Naive thymus-derived CD4-positive, alpha-beta T cell (primary cell): ENCODE measurements at regions not wholly inside any gene's neighbourhood (a gene's known extent, or its start where the extent isn't known, plus 50 kb on each side); places are given as distances from the start of the nearest gene placed in this dataset.

Source experiments
- ATAC-seq: fragments of 150-1000 bp; cut with Tn5 transposase; 2 replicates; pipeline ENCODE4 v1.10.0; 2021; ENCODE audit warnings: mild to moderate bottlenecking, moderate library complexity
- CTCF ChIA-PET: fragments of 350-600 bp; sonication (Branson Sonifier 250); formaldehyde crosslinking; loops from one replicate; lab custom pipeline; 2021; ENCODE audit warnings: antibody characterized with exemption; lab: Charles Lee
- POLR2A ChIA-PET: fragments of 350-600 bp; sonication (Branson Sonifier 250); formaldehyde crosslinking; loops from one replicate; lab custom pipeline; 2021; ENCODE audit warnings: antibody characterized with exemption, inconsistent platforms; lab: Charles Lee
- DNase-seq, 9 donors: peaks; one replicate each; pipeline versions ENCODE4 v3.0.0 to v3.0.0-alpha.2; 2020 to 2022; ENCODE audit warnings: mixed read lengths in 1 of 9
- H3K27ac ChIP-seq: one replicate; pipeline ENCODE4 v1.7.0; 2013; ENCODE audit warnings: mild to moderate bottlenecking, low read depth, low read length, moderate library complexity
- H3K27me3 ChIP-seq, 2 donors: one replicate each; pipeline ENCODE4 v1.7.0; 2013; ENCODE audit warnings: low read length in 2 of 2, mild to moderate bottlenecking in 2 of 2, moderate library complexity in 2 of 2; ENCODE audit not compliant: control insufficient read depth in 2 of 2, insufficient read depth in 2 of 2
- H3K36me3 ChIP-seq, 3 experiments: 1 replicate in 2 of 3; 2 replicates in 1 of 3; pipeline ENCODE4 v1.7.0; 2013; ENCODE audit warnings: low read length in 3 of 3, mild to moderate bottlenecking in 3 of 3, moderate library complexity in 1 of 3; ENCODE audit not compliant: insufficient read depth in 3 of 3, control insufficient read depth in 2 of 3
- H3K4me1 ChIP-seq, 2 donors: one replicate each; pipeline ENCODE4 v1.7.0; 2013; ENCODE audit warnings: low read length in 2 of 2, mild to moderate bottlenecking in 2 of 2, moderate library complexity in 1 of 2; ENCODE audit not compliant: control insufficient read depth in 2 of 2, insufficient read depth in 2 of 2
- H3K4me3 ChIP-seq: 2 replicates; pipeline ENCODE4 v1.7.0; 2013; ENCODE audit warnings: mild to moderate bottlenecking, low read length
- H3K9me3 ChIP-seq, 3 experiments: 1 replicate in 2 of 3; 2 replicates in 1 of 3; pipeline ENCODE4 v1.7.0; 2013; ENCODE audit warnings: low read length in 3 of 3; ENCODE audit not compliant: control insufficient read depth in 2 of 3
- H3K27ac Mint-ChIP-seq, 9 donors: one replicate each; pipeline ENCODE4 v1.8.0; 2020 to 2022; ENCODE audit warnings: mixed read lengths in 9 of 9, mild to moderate bottlenecking in 8 of 9, moderate library complexity in 5 of 9, inconsistent platforms in 2 of 9
- H3K27me3 Mint-ChIP-seq, 5 donors: one replicate each; pipeline ENCODE4 v1.8.0; 2021 to 2022; ENCODE audit warnings: mixed read lengths in 5 of 5, mild to moderate bottlenecking in 1 of 5
- H3K36me3 Mint-ChIP-seq, 5 donors: one replicate each; pipeline ENCODE4 v1.8.0; 2020 to 2022; ENCODE audit warnings: mixed read lengths in 5 of 5, mild to moderate bottlenecking in 3 of 5, inconsistent platforms in 1 of 5
- H3K4me1 Mint-ChIP-seq, 7 donors: one replicate each; pipeline ENCODE4 v1.8.0; 2020 to 2022; ENCODE audit warnings: mixed read lengths in 7 of 7, mild to moderate bottlenecking in 3 of 7, inconsistent platforms in 1 of 7
- H3K4me3 Mint-ChIP-seq, 10 donors: one replicate each; pipeline ENCODE4 v1.8.0; 2020 to 2022; ENCODE audit warnings: mild to moderate bottlenecking in 10 of 10, mixed read lengths in 10 of 10, moderate library complexity in 6 of 10, inconsistent platforms in 2 of 10
- H3K9me3 Mint-ChIP-seq, 11 donors: one replicate each; pipeline ENCODE4 v1.8.0; 2020 to 2022; ENCODE audit warnings: mixed read lengths in 11 of 11, mild to moderate bottlenecking in 4 of 11, inconsistent platforms in 1 of 11, moderate library complexity in 1 of 11
- intact Hi-C, 2 donors: fragments of 100-400 bp; cut with micrococcal nuclease; formaldehyde crosslinking; loops; one replicate each; pipeline ENCODE4 v1.15.1; 2023

DNA sequence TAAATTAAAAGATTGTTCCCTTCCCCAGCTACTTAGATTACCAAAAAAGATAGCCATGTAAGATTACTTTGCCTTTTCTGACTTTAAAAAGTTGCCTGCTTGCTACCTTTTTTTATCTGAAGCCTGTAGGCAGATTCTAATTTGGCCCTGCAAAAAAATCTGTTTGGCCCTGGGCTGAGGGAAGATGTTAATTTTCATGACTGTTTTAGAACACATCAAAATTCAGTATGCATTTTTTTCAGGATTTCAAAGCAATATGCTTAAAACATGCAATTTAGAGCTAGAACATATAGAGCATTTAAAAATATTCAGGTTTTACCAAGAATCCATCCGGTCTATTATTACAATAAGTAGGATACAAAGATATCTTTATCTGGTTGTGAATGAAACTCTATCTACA lies 563.6 kb downstream of the NR2F1-AS1 start:
- ChIA-PET CTCF (no interaction called here), POLR2A (no interaction called here)
- intact Hi-C loops: no loop called here

DNA sequence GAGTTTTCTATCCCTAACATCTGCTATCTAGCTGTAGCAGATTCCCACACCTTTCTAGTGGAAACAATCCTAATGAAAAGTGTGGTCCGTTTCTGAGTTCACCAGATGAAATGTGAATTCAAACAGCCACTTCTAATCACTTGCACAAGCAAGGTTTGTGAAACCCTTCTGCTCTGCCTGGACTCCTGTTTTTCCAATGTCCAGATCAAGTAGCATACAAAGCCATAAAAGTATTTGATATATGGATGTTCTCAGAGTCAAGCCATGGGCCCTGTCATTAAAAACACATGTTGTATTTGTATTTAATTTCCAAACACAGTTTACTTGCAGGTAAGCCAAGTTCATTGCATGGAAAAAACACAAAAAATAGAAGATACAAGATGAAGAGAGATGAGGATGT lies 570.4 kb downstream of the NR2F1-AS1 start:
- no peak for DNase-seq
- ATAC-seq: no peak
- no peak overlapping the region for H3K4me3 ChIP-seq
- Mint-ChIP-seq H3K9me3 (peaks cover 0 to 3% (median 0%) of the 10 kb centered on the region in 11 donors), H3K27me3 (no peaks in the 10 kb centered on the region), H3K4me1 (no peaks in the 10 kb centered on the region), H3K27ac (no peak overlapping the region), H3K4me3 (no peak overlapping the region), H3K36me3 (no peaks in the 10 kb centered on the region)
- no peaks in the 10 kb centered on the region for H3K9me3 ChIP-seq
- no peaks in the 10 kb centered on the region for H3K36me3 ChIP-seq
- ChIA-PET POLR2A (no interaction called here), CTCF (no interaction called here)
- intact Hi-C loops: no loop called here
- no peak overlapping the region for H3K27ac ChIP-seq
- no peaks in the 10 kb centered on the region for H3K27me3 ChIP-seq
- H3K4me1 ChIP-seq: no peaks in the 10 kb centered on the region

More for the DNA sequence above, 563.6 kb downstream of the NR2F1-AS1 start:
- Histone ChIP-seq H3K4me3 (no peak overlapping the region), H3K36me3 (no peaks in the 10 kb centered on the region), H3K4me1 (no peaks in the 10 kb centered on the region), H3K27ac (no peak overlapping the region), H3K9me3 (no peaks in the 10 kb centered on the region), H3K27me3 (no peaks in the 10 kb centered on the region)
- Mint-ChIP-seq H3K27me3 (no peaks in the 10 kb centered on the region), H3K36me3 (no peaks in the 10 kb centered on the region), H3K27ac (no peak overlapping the region), H3K9me3 (peaks cover 0 to 2% (median 0%) of the 10 kb centered on the region in 11 donors), H3K4me3 (no peak overlapping the region), H3K4me1 (no peaks in the 10 kb centered on the region)
- no peak for ATAC-seq
- DNase-seq: no peak

DNA sequence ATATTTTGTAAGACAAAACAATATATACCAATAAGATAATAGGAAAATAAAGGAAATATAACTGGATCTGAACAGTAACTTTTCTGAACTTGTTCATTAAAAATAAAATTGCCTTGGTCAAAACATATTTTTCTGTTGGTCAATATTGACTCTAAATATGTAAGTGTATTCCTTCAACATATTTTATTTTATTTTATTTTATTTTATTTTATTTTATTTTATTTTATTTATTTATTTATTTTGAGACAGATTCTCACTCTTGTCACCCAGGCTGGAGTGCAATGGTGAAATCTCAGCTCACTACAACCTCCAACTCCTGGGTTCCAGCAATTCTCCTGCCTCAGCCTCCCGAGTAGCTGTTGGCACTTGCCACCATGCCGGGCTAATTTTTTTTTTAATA lies 571.0 kb downstream of the NR2F1-AS1 start:
- H3K4me1 Mint-ChIP-seq: peaks cover 0 to under 1% (median 0%) of the 10 kb centered on the region in 7 donors
- Histone ChIP-seq H3K36me3 (no peaks in the 10 kb centered on the region), H3K4me1 (no peaks in the 10 kb centered on the region), H3K4me3 (no peak overlapping the region), H3K9me3 (no peaks in the 10 kb centered on the region), H3K27ac (no peak overlapping the region), H3K27me3 (no peaks in the 10 kb centered on the region)
- intact Hi-C loops: no loop called here
- DNase-seq (no peak), ATAC-seq (no peak)
- H3K9me3 Mint-ChIP-seq: peaks cover 0 to 3% (median 0%) of the 10 kb centered on the region in 11 donors
- ChIA-PET POLR2A (no interaction called here), CTCF (no interaction called here)
- H3K36me3 Mint-ChIP-seq: no peaks in the 10 kb centered on the region
- H3K27me3 Mint-ChIP-seq: no peaks in the 10 kb centered on the region
- no peak overlapping the region for H3K27ac Mint-ChIP-seq
- H3K4me3 Mint-ChIP-seq: no peak overlapping the region

DNA sequence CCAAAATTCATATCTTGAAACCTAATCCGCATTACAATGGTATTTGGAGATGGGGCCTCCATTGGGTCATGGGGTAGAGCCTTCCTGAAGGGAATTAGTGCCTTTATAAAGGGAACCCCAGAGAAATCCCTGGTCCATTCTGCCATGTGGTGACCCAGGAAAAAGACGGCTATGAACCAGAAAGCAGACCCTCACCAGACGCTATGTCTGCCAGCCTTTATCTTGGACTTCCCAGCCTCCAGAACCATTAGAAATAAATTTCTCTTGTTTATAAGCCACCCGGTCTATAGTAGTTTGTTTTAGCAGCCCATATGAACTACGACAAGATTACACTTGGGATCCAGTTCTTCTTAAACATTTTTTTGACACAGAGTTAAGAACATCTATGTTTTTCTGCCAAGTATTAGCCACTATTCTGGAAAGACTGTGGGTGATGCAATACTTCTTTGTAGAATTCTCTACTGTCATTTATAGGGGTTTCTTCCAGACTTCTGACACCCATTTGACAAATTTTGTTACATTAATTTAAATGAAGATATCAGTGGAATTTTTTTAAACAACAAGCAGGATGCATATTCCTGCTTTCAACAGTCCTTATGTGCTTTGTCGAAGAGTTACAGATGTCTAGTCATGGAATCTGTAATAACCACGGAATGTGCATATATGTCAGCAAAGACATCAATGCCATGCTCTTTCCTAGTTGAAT lies 572.4 kb downstream of the NR2F1-AS1 start:
- Mint-ChIP-seq H3K27ac (no peak overlapping the region), H3K4me3 (no peak overlapping the region), H3K27me3 (no peaks in the 10 kb centered on the region), H3K4me1 (peaks cover 0 to 1% (median 0%) of the 10 kb centered on the region in 7 donors), H3K9me3 (peaks cover 0 to 3% (median 0%) of the 10 kb centered on the region in 11 donors), H3K36me3 (no peaks in the 10 kb centered on the region)
- Histone ChIP-seq H3K9me3 (no peaks in the 10 kb centered on the region), H3K27ac (no peak overlapping the region), H3K4me1 (no peaks in the 10 kb centered on the region), H3K27me3 (no peaks in the 10 kb centered on the region), H3K36me3 (no peaks in the 10 kb centered on the region), H3K4me3 (no peak overlapping the region)
- ChIA-PET POLR2A (no interaction called here), CTCF (no interaction called here)
- intact Hi-C loops: no loop called here
- ATAC-seq (no peak), DNase-seq (no peak)

DNA sequence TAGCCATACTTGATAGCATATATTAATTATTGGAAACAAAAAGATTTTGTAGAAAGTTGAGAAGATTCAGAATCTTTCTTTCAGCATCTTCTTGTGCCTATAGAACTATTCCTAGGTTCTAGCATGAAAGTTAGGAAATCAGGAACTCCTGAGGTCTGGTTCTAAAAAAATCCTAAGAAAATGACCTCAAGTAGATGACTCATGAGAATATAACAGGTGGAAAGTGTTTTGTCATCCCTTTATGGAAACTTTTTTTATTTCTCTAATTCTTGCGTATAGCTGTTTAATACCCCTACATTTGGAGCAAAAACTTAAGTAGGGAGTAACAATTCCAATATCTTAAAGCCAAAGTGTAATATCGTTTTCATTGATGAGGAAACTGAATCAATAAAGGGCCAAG lies 574.1 kb downstream of the NR2F1-AS1 start:
- CTCF ChIA-PET: no interaction called here
- no peak overlapping the region for H3K4me3 Mint-ChIP-seq

DNA sequence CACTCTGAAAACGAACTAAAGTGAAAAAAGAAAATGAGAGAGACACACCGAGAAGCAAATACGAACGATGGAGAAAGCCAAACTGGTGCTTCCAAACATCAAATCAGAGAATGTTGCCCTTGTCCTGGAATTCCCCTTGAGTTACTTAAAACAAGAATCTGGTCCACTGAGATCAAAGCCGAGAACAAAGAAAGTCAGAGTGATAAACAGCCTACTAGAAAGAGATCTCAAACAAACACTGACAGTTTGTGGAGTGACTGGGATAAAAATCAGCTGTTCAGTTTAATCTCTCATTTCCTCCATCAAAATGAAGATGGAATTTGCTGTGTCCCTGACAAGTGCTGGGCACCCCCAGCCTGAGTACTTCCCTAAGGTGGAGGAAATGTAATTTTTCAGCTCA lies 582.6 kb downstream of the NR2F1-AS1 start:
- Mint-ChIP-seq H3K27ac (no peak overlapping the region), H3K9me3 (peaks cover 0 to 15% (median 2%) of the 10 kb centered on the region in 11 donors), H3K36me3 (no peaks in the 10 kb centered on the region), H3K4me3 (no peak overlapping the region), H3K4me1 (no peaks in the 10 kb centered on the region), H3K27me3 (no peaks in the 10 kb centered on the region)
- ChIA-PET CTCF (no interaction called here), POLR2A (no interaction called here)
- DNase-seq (no peak), ATAC-seq (no peak)
- Histone ChIP-seq H3K4me1 (no peaks in the 10 kb centered on the region), H3K27me3 (no peaks in the 10 kb centered on the region), H3K9me3 (no peaks in the 10 kb centered on the region), H3K27ac (no peak overlapping the region), H3K36me3 (no peaks in the 10 kb centered on the region), H3K4me3 (no peak overlapping the region)
- intact Hi-C loops: no loop called here

More for the DNA sequence above, 574.1 kb downstream of the NR2F1-AS1 start:
- ATAC-seq (no peak), DNase-seq (no peak)
- Histone ChIP-seq H3K27me3 (no peaks in the 10 kb centered on the region), H3K27ac (no peak overlapping the region), H3K36me3 (no peaks in the 10 kb centered on the region), H3K4me1 (no peaks in the 10 kb centered on the region), H3K4me3 (no peak overlapping the region), H3K9me3 (no peaks in the 10 kb centered on the region)
- Mint-ChIP-seq H3K4me1 (peaks cover 0 to 1% (median 0%) of the 10 kb centered on the region in 7 donors), H3K9me3 (peaks cover 0 to 3% (median 0%) of the 10 kb centered on the region in 11 donors), H3K27me3 (no peaks in the 10 kb centered on the region), H3K27ac (no peak overlapping the region), H3K36me3 (no peaks in the 10 kb centered on the region)
- intact Hi-C loops: no loop called here
- POLR2A ChIA-PET: no interaction called here

DNA sequence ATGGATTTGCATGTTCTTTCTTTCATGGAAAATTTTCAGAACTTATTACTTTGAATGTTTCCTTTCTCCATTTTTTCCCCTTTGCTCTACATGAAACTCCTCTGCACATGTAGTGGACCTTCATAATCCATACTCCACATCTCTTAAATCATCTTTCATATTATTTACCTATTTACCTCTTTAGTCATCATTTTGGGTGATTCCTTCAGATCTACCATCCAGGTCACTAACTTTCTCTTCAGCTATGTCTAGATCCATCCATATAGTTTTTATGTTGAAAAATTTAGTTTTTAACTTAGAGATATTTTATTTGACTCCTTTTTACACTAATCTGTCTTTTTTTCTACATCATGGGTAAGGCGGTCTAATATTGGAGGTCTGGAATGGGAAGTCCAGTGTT lies 586.6 kb downstream of the NR2F1-AS1 start:
- Histone ChIP-seq H3K27ac (no peak overlapping the region), H3K4me3 (no peak overlapping the region), H3K9me3 (no peaks in the 10 kb centered on the region), H3K36me3 (no peaks in the 10 kb centered on the region), H3K27me3 (no peaks in the 10 kb centered on the region), H3K4me1 (no peaks in the 10 kb centered on the region)
- ChIA-PET CTCF (no interaction called here), POLR2A (no interaction called here)
- Mint-ChIP-seq H3K27me3 (no peaks in the 10 kb centered on the region), H3K4me3 (no peak overlapping the region), H3K27ac (no peak overlapping the region), H3K36me3 (no peaks in the 10 kb centered on the region), H3K4me1 (peaks cover 0 to 3% (median 0%) of the 10 kb centered on the region in 7 donors), H3K9me3 (peaks cover 0 to 15% (median 3%) of the 10 kb centered on the region in 11 donors)
- DNase-seq (no peak), ATAC-seq (no peak)
- intact Hi-C loops: no loop called here
